Smooth muscle cell (in vitro differentiated cells): ENCODE measurements at regions not wholly inside any gene's neighbourhood (a gene's known extent, or its start where the extent isn't known, plus 50 kb on each side); places are given as distances from the start of the nearest gene placed in this dataset.

Experiments
- DNase-seq: peaks from one replicate; lab custom pipeline; 2025; ENCODE audit not compliant: unreplicated experiment; lab: John Stamatoyannopoulos, UW
- H2AFZ ChIP-seq: fragments of 200-600 bp; sonication (generic); 2 replicates; pipeline ENCODE4 v1.6.0; 2016; ENCODE audit warnings: antibody characterized with exemption, low read depth, mild to moderate bottlenecking
- H3F3A ChIP-seq: fragments of 200-600 bp; sonication (generic); 2 replicates; pipeline ENCODE4 v1.6.0; 2017; ENCODE audit warnings: antibody characterized with exemption, low read depth
- H3K27ac ChIP-seq: fragments of 200-600 bp; sonication (generic); 2 replicates; pipeline ENCODE4 v1.5.1; 2016; ENCODE audit warnings: low read depth, mild to moderate bottlenecking
- H3K27me3 ChIP-seq: fragments of 200-600 bp; sonication (generic); 2 replicates; pipeline ENCODE4 v1.6.1; 2016; ENCODE audit warnings: low read depth, mild to moderate bottlenecking
- H3K36me3 ChIP-seq: fragments of 200-600 bp; sonication (generic); 2 replicates; pipeline ENCODE4 v1.5.1; 2016; ENCODE audit warnings: low read depth
- H3K4me1 ChIP-seq: fragments of 200-600 bp; sonication (generic); 2 replicates; pipeline ENCODE4 v1.5.1; 2016; ENCODE audit warnings: low read depth
- H3K4me2 ChIP-seq: fragments of 200-600 bp; sonication (generic); 2 replicates; pipeline ENCODE4 v1.6.0; 2016; ENCODE audit warnings: mild to moderate bottlenecking
- H3K4me3 ChIP-seq: fragments of 200-600 bp; sonication (generic); 2 replicates; pipeline ENCODE4 v1.5.1; 2016; ENCODE audit warnings: mild to moderate bottlenecking
- H3K79me2 ChIP-seq: fragments of 200-600 bp; sonication (generic); 2 replicates; pipeline ENCODE4 v1.6.0; 2016; ENCODE audit warnings: low read depth, mild to moderate bottlenecking
- H3K9ac ChIP-seq: fragments of 200-600 bp; sonication (generic); 2 replicates; pipeline ENCODE4 v1.6.0; 2016; ENCODE audit warnings: low read depth
- H3K9me3 ChIP-seq: fragments of 200-600 bp; sonication (generic); replicated peaks from 2 replicates; pipeline ENCODE4 v1.5.1; 2016; ENCODE audit warnings: low read depth
- H4K20me1 ChIP-seq: fragments of 200-600 bp; sonication (generic); 2 replicates; pipeline ENCODE4 v1.6.0; 2016; ENCODE audit warnings: low read depth
- WGBS: methylation state at CpG from one replicate; pipeline ENCODE4 v1.1.7; 2016; ENCODE audit warnings: low lambda C conversion rate; 5-methylcytosine and 5-hydroxymethylcytosine counted together
- TF ChIP-seq, protein P1 (sequence below): fragments of 200-600 bp; sonication (generic); IDR thresholded peaks from 2 replicates; pipeline ENCODE4 v1.5.1; 2017; ENCODE audit warnings: borderline replicate concordance, mild to moderate bottlenecking, antibody characterized with exemption; ENCODE audit not compliant: insufficient read depth, poor library complexity, severe bottlenecking

DNA sequence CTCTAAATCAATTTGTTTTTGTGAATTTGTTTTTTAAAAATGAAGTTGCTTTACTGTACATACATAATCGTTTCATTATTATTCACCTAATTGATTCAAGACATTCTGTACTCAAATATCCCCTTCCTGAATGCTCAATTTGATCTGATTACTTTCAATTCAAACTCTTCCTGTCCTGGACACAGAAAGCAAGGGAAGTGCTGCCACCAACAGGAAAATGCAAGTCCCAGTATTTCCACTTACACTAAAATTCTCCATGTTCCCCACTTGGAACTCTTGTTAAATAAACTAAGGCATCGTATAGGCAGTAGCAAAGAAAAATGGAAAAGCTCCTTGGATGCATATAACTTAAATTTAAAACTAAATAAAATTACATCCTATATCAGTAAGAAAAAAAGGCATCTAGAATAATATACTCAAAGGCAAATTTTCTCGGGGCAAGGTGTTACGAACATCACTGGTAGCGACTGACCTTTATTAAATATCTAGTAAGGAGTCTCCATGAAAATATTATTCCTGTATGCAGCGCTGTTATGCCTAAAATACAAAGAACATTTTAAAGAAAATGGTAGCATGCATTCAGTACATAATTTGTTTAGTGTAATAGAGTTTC, 72.0 kb upstream of the DBX2 start:
- Histone ChIP-seq H3K36me3 (no peaks in the 10 kb centered on the region), H3F3A (no peaks in the 10 kb centered on the region), H3K9me3 (no peaks in the 10 kb centered on the region), H3K79me2 (no peaks in the 10 kb centered on the region), H3K4me3 (no peak overlapping the region), H3K27me3 (peaks cover 14% of the 10 kb centered on the region), H3K27ac (no peak overlapping the region), H2AFZ (no peak overlapping the region), H3K4me1 (no peaks in the 10 kb centered on the region), H3K4me2 (no peak overlapping the region), H3K9ac (no peak overlapping the region), H4K20me1 (no peaks in the 10 kb centered on the region)
- WGBS, result 67% methylated on average over 6 of the region's 6 CpGs
- no peak for DNase-seq
- TF ChIP-seq, protein P1, sequence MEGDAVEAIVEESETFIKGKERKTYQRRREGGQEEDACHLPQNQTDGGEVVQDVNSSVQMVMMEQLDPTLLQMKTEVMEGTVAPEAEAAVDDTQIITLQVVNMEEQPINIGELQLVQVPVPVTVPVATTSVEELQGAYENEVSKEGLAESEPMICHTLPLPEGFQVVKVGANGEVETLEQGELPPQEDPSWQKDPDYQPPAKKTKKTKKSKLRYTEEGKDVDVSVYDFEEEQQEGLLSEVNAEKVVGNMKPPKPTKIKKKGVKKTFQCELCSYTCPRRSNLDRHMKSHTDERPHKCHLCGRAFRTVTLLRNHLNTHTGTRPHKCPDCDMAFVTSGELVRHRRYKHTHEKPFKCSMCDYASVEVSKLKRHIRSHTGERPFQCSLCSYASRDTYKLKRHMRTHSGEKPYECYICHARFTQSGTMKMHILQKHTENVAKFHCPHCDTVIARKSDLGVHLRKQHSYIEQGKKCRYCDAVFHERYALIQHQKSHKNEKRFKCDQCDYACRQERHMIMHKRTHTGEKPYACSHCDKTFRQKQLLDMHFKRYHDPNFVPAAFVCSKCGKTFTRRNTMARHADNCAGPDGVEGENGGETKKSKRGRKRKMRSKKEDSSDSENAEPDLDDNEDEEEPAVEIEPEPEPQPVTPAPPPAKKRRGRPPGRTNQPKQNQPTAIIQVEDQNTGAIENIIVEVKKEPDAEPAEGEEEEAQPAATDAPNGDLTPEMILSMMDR, result peak; percentile 38

DNA sequence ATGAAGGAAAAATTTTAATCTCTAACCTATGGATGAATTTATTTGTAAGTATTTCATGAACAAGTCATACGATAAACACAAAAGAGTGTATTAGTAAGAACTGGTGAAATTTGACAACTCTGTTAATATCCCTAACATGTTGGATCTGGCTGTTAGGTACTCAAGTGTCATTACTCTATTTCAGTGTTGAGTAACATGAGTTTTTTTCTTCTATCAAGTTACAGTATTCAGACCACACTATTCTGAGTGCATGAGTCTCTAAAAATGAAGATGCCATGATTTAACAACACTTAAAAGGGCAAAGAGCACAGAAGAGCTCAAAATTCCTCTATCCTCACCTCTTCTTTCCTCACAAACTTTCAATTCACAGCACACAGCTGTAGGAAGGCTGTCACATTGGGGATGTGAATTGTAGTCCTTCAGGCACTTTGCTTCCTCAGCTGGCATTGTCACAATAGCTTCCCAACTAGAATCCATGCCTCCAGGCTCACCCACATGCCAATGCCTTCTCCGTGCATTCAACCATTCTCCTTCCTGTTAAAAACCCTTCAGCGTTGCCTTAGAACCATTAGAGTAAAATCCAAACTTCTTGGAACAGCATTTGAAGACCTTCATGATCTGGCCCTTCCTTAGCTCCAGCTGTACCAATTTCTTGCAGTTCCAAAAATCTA, 73.7 kb upstream of the DBX2 start:
- no peaks in the 10 kb centered on the region for H3K9me3 ChIP-seq
- H3K9ac ChIP-seq, result no peak overlapping the region
- TF ChIP-seq, protein P1, result no peak

DNA sequence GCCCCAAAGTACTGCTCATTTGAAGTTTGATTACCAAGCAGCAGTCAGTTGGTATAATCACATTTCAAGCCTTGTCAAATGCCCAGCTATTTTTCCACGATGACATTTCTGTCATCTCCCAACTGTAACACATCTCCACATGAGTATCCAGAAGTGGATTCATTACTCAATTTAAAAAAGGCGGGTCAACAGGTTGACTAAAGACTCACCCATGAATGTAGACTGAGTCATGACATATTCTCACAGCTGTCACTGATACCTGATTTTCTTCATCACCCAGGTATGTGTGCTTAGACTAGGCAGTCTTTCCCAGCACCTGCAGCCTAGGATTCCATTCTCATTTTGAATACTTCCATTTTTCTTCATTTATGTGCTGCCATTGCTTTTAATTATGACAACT, 75.1 kb upstream of the DBX2 start:
- H3K4me3 ChIP-seq, result no peak overlapping the region
- H3K4me2 ChIP-seq, result no peak overlapping the region
- peaks cover 14% of the 10 kb centered on the region for H3K27me3 ChIP-seq
- no peaks in the 10 kb centered on the region for H4K20me1 ChIP-seq
- DNase-seq, result no peak
- TF ChIP-seq, protein P1, result no peak
- H3K9me3 ChIP-seq, result no peaks in the 10 kb centered on the region
- 68% methylated on average over 2 of the region's 2 CpGs for WGBS
- H3K9ac ChIP-seq, result no peak overlapping the region
- H3K4me1 ChIP-seq, result no peaks in the 10 kb centered on the region
- no peaks in the 10 kb centered on the region for H3K36me3 ChIP-seq
- H2AFZ ChIP-seq, result no peak overlapping the region
- no peak overlapping the region for H3K27ac ChIP-seq
- H3F3A ChIP-seq, result no peaks in the 10 kb centered on the region
- H3K79me2 ChIP-seq, result no peaks in the 10 kb centered on the region

More for the DNA sequence above, 73.7 kb upstream of the DBX2 start:
- H3K79me2 ChIP-seq, result no peaks in the 10 kb centered on the region
- no peaks in the 10 kb centered on the region for H3K4me1 ChIP-seq
- H2AFZ ChIP-seq, result no peak overlapping the region
- H3K27ac ChIP-seq, result no peak overlapping the region
- H3K4me2 ChIP-seq, result no peak overlapping the region
- peaks cover 14% of the 10 kb centered on the region for H3K27me3 ChIP-seq
- no peaks in the 10 kb centered on the region for H3K36me3 ChIP-seq
- H3K4me3 ChIP-seq, result no peak overlapping the region
- WGBS, result 63% methylated on average over 3 of the region's 3 CpGs
- DNase-seq, result no peak
- H3F3A ChIP-seq, result no peaks in the 10 kb centered on the region
- no peaks in the 10 kb centered on the region for H4K20me1 ChIP-seq

DNA sequence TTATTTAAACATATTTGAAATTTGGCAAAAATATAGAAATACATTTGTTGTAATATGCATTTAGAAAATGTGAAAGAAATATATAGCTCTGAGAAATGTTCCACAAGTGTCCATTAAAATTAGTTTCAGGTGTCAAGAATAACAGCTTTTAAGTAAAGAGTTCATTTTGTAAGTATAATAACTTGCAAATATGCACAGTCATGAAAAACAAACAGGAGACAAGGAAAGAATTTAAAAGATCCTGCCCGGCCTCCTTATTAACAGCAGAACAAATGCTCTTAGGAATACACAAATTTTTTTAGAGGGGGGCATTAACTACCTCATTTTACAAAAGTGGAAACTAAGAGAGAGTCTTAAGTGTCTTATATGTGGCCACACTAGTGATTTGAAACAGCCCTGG, 77.7 kb upstream of the DBX2 start:
- Histone ChIP-seq H3K79me2 (no peaks in the 10 kb centered on the region), H3K36me3 (no peaks in the 10 kb centered on the region), H3K4me2 (no peak overlapping the region), H4K20me1 (no peaks in the 10 kb centered on the region), H3K4me1 (no peaks in the 10 kb centered on the region), H3K27ac (no peak overlapping the region), H3K27me3 (peaks cover 14% of the 10 kb centered on the region), H2AFZ (no peak overlapping the region), H3K9me3 (no peaks in the 10 kb centered on the region), H3K4me3 (no peak overlapping the region), H3F3A (no peaks in the 10 kb centered on the region), H3K9ac (no peak overlapping the region)
- WGBS, result 81% methylated on average over 1 of the region's 1 CpG
- no peak for DNase-seq
- TF ChIP-seq, protein P1, result no peak
